SU-DHL-6 (cell line): ENCODE measurements at regions not wholly inside any gene's neighbourhood (a gene's known extent, or its start where the extent isn't known, plus 50 kb on each side); places are given as distances from the start of the nearest gene placed in this dataset.

Source experiments
- H2AFZ ChIP-seq: fragments of 200-600 bp; sonication (generic); 2 replicates; pipeline ENCODE4 v1.6.1; 2014; ENCODE audit warnings: low read depth, mild to moderate bottlenecking, moderate library complexity, mixed read lengths, antibody characterized with exemption, low read length; ENCODE audit not compliant: severe bottlenecking
- H3F3A ChIP-seq: fragments of 200-600 bp; shearing (Covaris generic); 2 replicates; pipeline ENCODE4 v1.6.0; 2016; ENCODE audit warnings: antibody characterized with exemption, mild to moderate bottlenecking; ENCODE audit not compliant: insufficient read depth
- H3K27ac ChIP-seq: fragments of 200-600 bp; sonication (generic); 2 replicates; pipeline ENCODE4 v1.5.1; 2016; ENCODE audit warnings: low read depth, mild to moderate bottlenecking, low read length, moderate library complexity, mixed read lengths
- H3K27me3 ChIP-seq: fragments of 200-600 bp; sonication (generic), shearing (Covaris generic); 2 replicates; pipeline ENCODE4 v1.6.0; 2014; ENCODE audit warnings: mild to moderate bottlenecking, low read length
- H3K36me3 ChIP-seq: fragments of 200-600 bp; sonication (generic); 2 replicates; pipeline ENCODE4 v1.6.1; 2014; ENCODE audit warnings: mild to moderate bottlenecking, low read length, mixed read lengths
- H3K4me2 ChIP-seq: fragments of 300-600, 200-600 bp; shearing (Covaris generic), sonication (generic); 2 replicates; pipeline ENCODE4 v1.6.0; 2014; ENCODE audit warnings: low read length, low read depth, mild to moderate bottlenecking; ENCODE audit not compliant: poor library complexity, severe bottlenecking
- H3K4me3 ChIP-seq: fragments of 200-600 bp; sonication (generic); 2 replicates; pipeline ENCODE4 v1.5.1; 2014; ENCODE audit warnings: antibody characterized with exemption, low read length, mild to moderate bottlenecking, mixed read lengths; ENCODE audit not compliant: insufficient read depth, poor library complexity, severe bottlenecking
- H3K79me2 ChIP-seq: fragments of 200-600 bp; sonication (generic); 2 replicates; pipeline ENCODE4 v1.6.1; 2014; ENCODE audit warnings: mild to moderate bottlenecking, low read length, moderate library complexity; ENCODE audit not compliant: insufficient read depth
- H3K9ac ChIP-seq: fragments of 200-600 bp; sonication (generic); 2 replicates; pipeline ENCODE4 v1.7.0; 2014; ENCODE audit warnings: mild to moderate bottlenecking, low read length
- H3K9me2 ChIP-seq: fragments of 200-600 bp; sonication (generic); replicated peaks from 2 replicates; pipeline ENCODE4 v1.6.1; 2014; ENCODE audit warnings: low read length; ENCODE audit not compliant: insufficient read depth
- H3K9me3 ChIP-seq: fragments of 200-600 bp; sonication (generic); 2 replicates; pipeline ENCODE4 v1.6.1; 2014; ENCODE audit warnings: low read length, mixed read lengths; ENCODE audit not compliant: insufficient read depth
- H4K20me1 ChIP-seq: fragments of 200-600 bp; sonication (generic); 2 replicates; pipeline ENCODE4 v1.6.1; 2014; ENCODE audit warnings: low read depth, mild to moderate bottlenecking, antibody characterized with exemption, low read length, moderate library complexity, mixed read lengths
- CTCF ChIP-seq: fragments of 200-600 bp; sonication (generic); IDR thresholded peaks from one replicate; pipeline ENCODE4 v1.5.1; 2017; ENCODE audit warnings: antibody characterized with exemption, mild to moderate bottlenecking, low read length, moderate library complexity; ENCODE audit not compliant: insufficient read depth, poor library complexity, severe bottlenecking
- EZH2phosphoT487 ChIP-seq: fragments of 200-600 bp; sonication (generic), shearing (Covaris generic); conservative IDR thresholded peaks from 2 replicates; pipeline ENCODE4 v1.6.1; 2018; ENCODE audit warnings: mild to moderate bottlenecking, antibody characterized with exemption, low read length, moderate library complexity, mixed read lengths

GRCh38 chr9:84397822-84398221 lies 57.3 kb upstream of the SLC28A3 start:
- Histone ChIP-seq H3K79me2 (no peaks in the 10 kb centered on the region), H3K9me2 (no peaks in the 10 kb centered on the region), H3K9ac (no peak overlapping the region), H2AFZ (no peak overlapping the region), H4K20me1 (no peaks in the 10 kb centered on the region), H3F3A (no peaks in the 10 kb centered on the region), H3K27me3 (no peaks in the 10 kb centered on the region), H3K36me3 (no peaks in the 10 kb centered on the region), H3K4me2 (no peak overlapping the region), H3K4me3 (no peak overlapping the region), H3K9me3 (no peaks in the 10 kb centered on the region), H3K27ac (no peak overlapping the region)
- no peak for TF ChIP-seq EZH2phosphoT487
- TF ChIP-seq CTCF = no peak

DNA sequence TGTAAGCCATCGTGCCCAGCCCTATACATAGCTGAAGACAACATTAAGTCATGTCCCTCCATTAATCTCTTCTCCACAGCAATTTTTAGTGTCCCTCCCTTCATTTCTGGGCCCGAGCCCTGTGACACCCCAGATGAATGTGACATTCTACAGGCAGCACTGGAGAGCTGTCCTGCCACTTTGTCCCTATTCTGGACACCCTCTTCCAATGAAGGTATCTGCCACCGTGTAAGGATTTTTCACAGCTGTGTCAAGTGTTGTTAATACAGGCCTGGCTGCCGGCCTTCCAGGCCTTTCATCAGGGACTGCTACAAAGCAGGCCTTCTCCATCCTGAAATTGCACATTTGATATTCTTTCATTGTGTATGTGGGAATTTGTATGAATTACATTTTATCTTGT lies 62.0 kb upstream of the SLC28A3 start:
- no peaks in the 10 kb centered on the region for H4K20me1 ChIP-seq
- no peaks in the 10 kb centered on the region for H3K79me2 ChIP-seq
- H3K9me2 ChIP-seq = no peaks in the 10 kb centered on the region
- H3F3A ChIP-seq = no peaks in the 10 kb centered on the region
- H3K36me3 ChIP-seq = no peaks in the 10 kb centered on the region
- no peak overlapping the region for H3K4me2 ChIP-seq
- no peak overlapping the region for H3K9ac ChIP-seq
- H2AFZ ChIP-seq = no peak overlapping the region
- no peak overlapping the region for H3K27ac ChIP-seq
- no peaks in the 10 kb centered on the region for H3K27me3 ChIP-seq
- H3K4me3 ChIP-seq = no peak overlapping the region
- TF ChIP-seq EZH2phosphoT487 = no peak
- TF ChIP-seq CTCF = no peak
- no peaks in the 10 kb centered on the region for H3K9me3 ChIP-seq

DNA sequence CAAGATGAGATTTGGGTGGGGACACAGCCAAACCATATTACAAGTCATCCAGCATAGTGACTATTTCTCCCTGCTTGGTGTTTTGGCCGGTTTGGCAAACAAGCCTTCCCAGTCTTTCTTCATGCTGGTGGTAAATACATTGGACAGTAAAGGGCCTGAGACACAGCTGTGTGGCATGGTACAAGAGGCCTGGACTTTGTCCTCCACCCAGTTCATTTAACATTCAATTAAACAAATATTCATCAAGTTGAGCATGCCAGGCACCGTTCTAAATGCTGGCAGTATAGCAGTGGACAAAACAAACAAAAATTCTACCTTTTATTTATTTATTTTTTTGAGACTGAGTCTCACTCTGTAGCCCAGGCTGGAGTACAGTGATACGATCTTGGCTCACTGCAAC lies 62.7 kb upstream of the SLC28A3 start:
- no peaks in the 10 kb centered on the region for H3K36me3 ChIP-seq
- H3K4me2 ChIP-seq = no peak overlapping the region
- no peaks in the 10 kb centered on the region for H3K27me3 ChIP-seq
- H3K4me3 ChIP-seq = no peak overlapping the region
- H3K79me2 ChIP-seq = no peaks in the 10 kb centered on the region
- H2AFZ ChIP-seq = no peak overlapping the region
- no peak overlapping the region for H3K27ac ChIP-seq
- no peaks in the 10 kb centered on the region for H4K20me1 ChIP-seq
- H3F3A ChIP-seq = no peaks in the 10 kb centered on the region
- TF ChIP-seq CTCF = no peak
- TF ChIP-seq EZH2phosphoT487 = no peak
- no peaks in the 10 kb centered on the region for H3K9me2 ChIP-seq
- H3K9ac ChIP-seq = no peak overlapping the region
- H3K9me3 ChIP-seq = no peaks in the 10 kb centered on the region
